ENCODE measurements at regions not wholly inside any gene's neighbourhood (a gene's known extent, or its start where the extent isn't known, plus 50 kb on each side); places are given as distances from the start of the nearest gene placed in this dataset.
"Not testable (repeated sequence)": the region's sequence is repeated elsewhere in the genome, so short reads cannot be mapped to it uniquely, and the experiment has no call there.

DNA sequence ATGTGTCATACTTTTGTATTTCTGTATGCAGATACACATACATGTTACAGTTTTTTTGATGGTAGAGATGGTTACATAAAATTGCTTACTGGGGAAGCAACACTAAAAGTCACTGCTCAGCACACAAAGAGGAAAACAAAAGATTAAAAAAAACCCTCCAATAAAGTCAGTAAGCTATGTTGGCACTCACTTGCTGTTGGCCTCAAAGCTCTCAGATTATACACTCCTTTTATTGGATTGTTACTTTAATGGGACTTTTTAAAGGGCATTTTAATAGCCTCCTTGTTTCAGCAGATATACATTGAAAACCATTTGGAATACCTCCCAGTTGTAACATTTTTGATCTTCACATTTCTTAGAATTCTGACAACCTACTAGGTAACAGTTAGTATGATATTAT, 222.0 kb upstream of the HHIP start:
- Histone ChIP-seq H3K4me1 (ENCODE audit: control insufficient read depth, insufficient read depth, low read length) (no peaks in the 10 kb centered on the region), H3K27me3 (ENCODE audit: control insufficient read depth, insufficient read depth, low read length) (no peaks in the 10 kb centered on the region), H3K4me3 (ENCODE audit: low read depth in 2 of 2, low read length in 2 of 2) (no peak overlapping the region), H3K9me3 (ENCODE audit: control insufficient read depth, insufficient read depth, low read depth, low read length) (no peaks in the 10 kb centered on the region), H3K36me3 (ENCODE audit: control insufficient read depth, insufficient read depth, low read length) (no peaks in the 10 kb centered on the region), H3K27ac (ENCODE audit: low read length) (no peak overlapping the region)
- intact Hi-C loops (cut with micrococcal nuclease; ENCODE audit: unreplicated experiment) (no loop called here), in situ Hi-C loops (cut with HindIII; ENCODE audit: low pct_unique_long_range_greater_than_20kb, low sequenced_read_pairs) (no loop called here)
- ChIA-PET CTCF (no interaction called here), POLR2A (no interaction called here)
- no peak for DNase-seq (ENCODE audit: low read depth, low spot score)
- ATAC-seq: no peak
- no peak for TF ChIP-seq TCF7L2 (IDR thresholded peaks at IDR 0.05; ENCODE audit: low read depth, low read length)
- TF ChIP-seq, protein P1, sequence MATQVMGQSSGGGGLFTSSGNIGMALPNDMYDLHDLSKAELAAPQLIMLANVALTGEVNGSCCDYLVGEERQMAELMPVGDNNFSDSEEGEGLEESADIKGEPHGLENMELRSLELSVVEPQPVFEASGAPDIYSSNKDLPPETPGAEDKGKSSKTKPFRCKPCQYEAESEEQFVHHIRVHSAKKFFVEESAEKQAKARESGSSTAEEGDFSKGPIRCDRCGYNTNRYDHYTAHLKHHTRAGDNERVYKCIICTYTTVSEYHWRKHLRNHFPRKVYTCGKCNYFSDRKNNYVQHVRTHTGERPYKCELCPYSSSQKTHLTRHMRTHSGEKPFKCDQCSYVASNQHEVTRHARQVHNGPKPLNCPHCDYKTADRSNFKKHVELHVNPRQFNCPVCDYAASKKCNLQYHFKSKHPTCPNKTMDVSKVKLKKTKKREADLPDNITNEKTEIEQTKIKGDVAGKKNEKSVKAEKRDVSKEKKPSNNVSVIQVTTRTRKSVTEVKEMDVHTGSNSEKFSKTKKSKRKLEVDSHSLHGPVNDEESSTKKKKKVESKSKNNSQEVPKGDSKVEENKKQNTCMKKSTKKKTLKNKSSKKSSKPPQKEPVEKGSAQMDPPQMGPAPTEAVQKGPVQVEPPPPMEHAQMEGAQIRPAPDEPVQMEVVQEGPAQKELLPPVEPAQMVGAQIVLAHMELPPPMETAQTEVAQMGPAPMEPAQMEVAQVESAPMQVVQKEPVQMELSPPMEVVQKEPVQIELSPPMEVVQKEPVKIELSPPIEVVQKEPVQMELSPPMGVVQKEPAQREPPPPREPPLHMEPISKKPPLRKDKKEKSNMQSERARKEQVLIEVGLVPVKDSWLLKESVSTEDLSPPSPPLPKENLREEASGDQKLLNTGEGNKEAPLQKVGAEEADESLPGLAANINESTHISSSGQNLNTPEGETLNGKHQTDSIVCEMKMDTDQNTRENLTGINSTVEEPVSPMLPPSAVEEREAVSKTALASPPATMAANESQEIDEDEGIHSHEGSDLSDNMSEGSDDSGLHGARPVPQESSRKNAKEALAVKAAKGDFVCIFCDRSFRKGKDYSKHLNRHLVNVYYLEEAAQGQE (IDR thresholded peaks at IDR 0.05; ENCODE audit: insufficient read depth in 1 of 2, low read depth in 2 of 2, low read length in 1 of 2): no peak
- TF ChIP-seq SIN3A (IDR thresholded peaks at IDR 0.05; ENCODE audit: borderline replicate concordance, insufficient read depth, low read depth, low read length): no peak
- TF ChIP-seq, protein P2, sequence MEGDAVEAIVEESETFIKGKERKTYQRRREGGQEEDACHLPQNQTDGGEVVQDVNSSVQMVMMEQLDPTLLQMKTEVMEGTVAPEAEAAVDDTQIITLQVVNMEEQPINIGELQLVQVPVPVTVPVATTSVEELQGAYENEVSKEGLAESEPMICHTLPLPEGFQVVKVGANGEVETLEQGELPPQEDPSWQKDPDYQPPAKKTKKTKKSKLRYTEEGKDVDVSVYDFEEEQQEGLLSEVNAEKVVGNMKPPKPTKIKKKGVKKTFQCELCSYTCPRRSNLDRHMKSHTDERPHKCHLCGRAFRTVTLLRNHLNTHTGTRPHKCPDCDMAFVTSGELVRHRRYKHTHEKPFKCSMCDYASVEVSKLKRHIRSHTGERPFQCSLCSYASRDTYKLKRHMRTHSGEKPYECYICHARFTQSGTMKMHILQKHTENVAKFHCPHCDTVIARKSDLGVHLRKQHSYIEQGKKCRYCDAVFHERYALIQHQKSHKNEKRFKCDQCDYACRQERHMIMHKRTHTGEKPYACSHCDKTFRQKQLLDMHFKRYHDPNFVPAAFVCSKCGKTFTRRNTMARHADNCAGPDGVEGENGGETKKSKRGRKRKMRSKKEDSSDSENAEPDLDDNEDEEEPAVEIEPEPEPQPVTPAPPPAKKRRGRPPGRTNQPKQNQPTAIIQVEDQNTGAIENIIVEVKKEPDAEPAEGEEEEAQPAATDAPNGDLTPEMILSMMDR (IDR thresholded peaks at IDR 0.05): no peak
- TF ChIP-seq POLR2AphosphoS5 (IDR thresholded peaks at IDR 0.05; ENCODE audit: low read depth, low read length): no peak
- BruUV-seq (replicated peaks): no TSS peak

GRCh38 chr4:144426023-144426422, 219.9 kb upstream of the HHIP start:
- in situ Hi-C loops (cut with HindIII; ENCODE audit: low pct_unique_long_range_greater_than_20kb, low sequenced_read_pairs); ATAC-seq: not testable (repeated sequence)

DNA sequence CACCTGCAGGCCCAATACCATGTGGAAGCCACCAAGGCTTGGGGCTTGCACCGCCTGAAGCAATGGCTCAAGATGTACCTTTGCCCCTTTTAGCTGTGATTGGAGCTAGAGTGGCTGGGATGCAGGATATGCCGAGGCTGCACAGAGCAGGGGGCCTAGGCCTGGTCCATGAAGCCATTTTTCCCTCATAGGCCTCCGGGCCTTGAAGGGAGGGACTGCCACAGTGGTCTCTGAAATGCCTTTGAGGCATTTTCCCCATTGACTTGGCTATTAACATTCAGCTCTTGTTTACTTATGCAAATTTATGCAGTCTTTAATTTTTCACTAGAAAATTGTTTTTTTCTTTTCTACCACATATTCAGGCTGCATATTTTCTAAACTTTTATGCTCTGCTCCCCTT, 203.2 kb upstream of the HHIP start:
- no peaks in the 10 kb centered on the region for H3K36me3 ChIP-seq (ENCODE audit: control insufficient read depth, insufficient read depth, low read length)
- ATAC-seq (no peak), DNase-seq (ENCODE audit: low read depth, low spot score) (no peak)
- H3K27me3 ChIP-seq (ENCODE audit: control insufficient read depth, insufficient read depth, low read length): no peaks in the 10 kb centered on the region
- H3K9me3 ChIP-seq (ENCODE audit: control insufficient read depth, insufficient read depth, low read depth, low read length): no peaks in the 10 kb centered on the region
- no TSS peak for BruUV-seq (replicated peaks)
- TF ChIP-seq, protein P1 (IDR thresholded peaks at IDR 0.05; ENCODE audit: insufficient read depth in 1 of 2, low read depth in 2 of 2, low read length in 1 of 2): no peak
- TF ChIP-seq, protein P2 (IDR thresholded peaks at IDR 0.05): no peak
- no peak for TF ChIP-seq SIN3A (IDR thresholded peaks at IDR 0.05; ENCODE audit: borderline replicate concordance, insufficient read depth, low read depth, low read length)
- no peak for TF ChIP-seq POLR2AphosphoS5 (IDR thresholded peaks at IDR 0.05; ENCODE audit: low read depth, low read length)
- no peak for TF ChIP-seq TCF7L2 (IDR thresholded peaks at IDR 0.05; ENCODE audit: low read depth, low read length)
- in situ Hi-C loops (cut with HindIII; ENCODE audit: low pct_unique_long_range_greater_than_20kb, low sequenced_read_pairs) (no loop called here), intact Hi-C loops (cut with micrococcal nuclease; ENCODE audit: unreplicated experiment) (no loop called here)
- CTCF ChIA-PET: no interaction called here
- no peak overlapping the region for H3K27ac ChIP-seq (ENCODE audit: low read length)
- no peaks in the 10 kb centered on the region for H3K4me1 ChIP-seq (ENCODE audit: control insufficient read depth, insufficient read depth, low read length)
- no peak overlapping the region for H3K4me3 ChIP-seq (ENCODE audit: low read depth in 2 of 2, low read length in 2 of 2)
- POLR2A ChIA-PET: no interaction called here

More at GRCh38 chr4:144426023-144426422, 219.9 kb upstream of the HHIP start:
- H3K36me3 ChIP-seq (ENCODE audit: control insufficient read depth, insufficient read depth, low read length); DNase-seq (ENCODE audit: low read depth, low spot score); H3K4me3 ChIP-seq (ENCODE audit: low read depth in 2 of 2, low read length in 2 of 2); H3K27me3 ChIP-seq (ENCODE audit: control insufficient read depth, insufficient read depth, low read length); CTCF ChIA-PET; H3K4me1 ChIP-seq (ENCODE audit: control insufficient read depth, insufficient read depth, low read length); H3K9me3 ChIP-seq (ENCODE audit: control insufficient read depth, insufficient read depth, low read depth, low read length); H3K27ac ChIP-seq (ENCODE audit: low read length); intact Hi-C loops (cut with micrococcal nuclease; ENCODE audit: unreplicated experiment); BruUV-seq (replicated peaks); POLR2A ChIA-PET: not testable (repeated sequence)
